ENCODE measurements at regions not wholly inside any gene's neighbourhood (a gene's known extent, or its start where the extent isn't known, plus 50 kb on each side); places are given as distances from the start of the nearest gene placed in this dataset.

DNA sequence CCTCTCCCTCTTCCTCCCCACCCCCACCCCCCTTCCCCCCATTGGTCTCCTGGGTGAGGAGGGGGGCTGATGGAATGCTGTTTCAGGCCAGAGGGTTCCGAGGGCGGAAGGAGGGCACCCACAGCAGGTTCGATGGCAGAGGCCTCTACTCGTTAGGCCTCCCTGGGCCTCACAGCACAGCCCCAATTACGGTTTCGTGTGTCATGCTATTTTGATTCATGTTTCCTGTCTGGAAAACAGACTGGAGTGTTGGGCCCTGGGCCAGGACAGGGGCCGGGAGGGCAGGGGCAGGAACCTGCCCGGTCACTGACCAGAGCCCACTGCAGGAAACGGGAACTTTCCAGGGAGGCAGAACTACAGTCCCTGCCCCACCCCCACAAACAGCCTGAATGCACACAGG, 138.2 kb downstream of the C16orf95 start:
- TF ChIP-seq POLR2AphosphoS5 (IDR thresholded peaks at IDR 0.05; ENCODE audit: low read depth, low read length) (no peak), SIN3A (IDR thresholded peaks at IDR 0.05; ENCODE audit: borderline replicate concordance, insufficient read depth, low read length) (no peak), TAF1 (IDR thresholded peaks at IDR 0.05; ENCODE audit: borderline replicate concordance, insufficient read depth, low read length) (no peak), FOXP2 (optimal IDR thresholded peaks at IDR 0.05; ENCODE audit: borderline replicate concordance, extremely low read depth, extremely low read length, insufficient read depth) (peak; percentile 18)
- TF ChIP-seq, protein P1, sequence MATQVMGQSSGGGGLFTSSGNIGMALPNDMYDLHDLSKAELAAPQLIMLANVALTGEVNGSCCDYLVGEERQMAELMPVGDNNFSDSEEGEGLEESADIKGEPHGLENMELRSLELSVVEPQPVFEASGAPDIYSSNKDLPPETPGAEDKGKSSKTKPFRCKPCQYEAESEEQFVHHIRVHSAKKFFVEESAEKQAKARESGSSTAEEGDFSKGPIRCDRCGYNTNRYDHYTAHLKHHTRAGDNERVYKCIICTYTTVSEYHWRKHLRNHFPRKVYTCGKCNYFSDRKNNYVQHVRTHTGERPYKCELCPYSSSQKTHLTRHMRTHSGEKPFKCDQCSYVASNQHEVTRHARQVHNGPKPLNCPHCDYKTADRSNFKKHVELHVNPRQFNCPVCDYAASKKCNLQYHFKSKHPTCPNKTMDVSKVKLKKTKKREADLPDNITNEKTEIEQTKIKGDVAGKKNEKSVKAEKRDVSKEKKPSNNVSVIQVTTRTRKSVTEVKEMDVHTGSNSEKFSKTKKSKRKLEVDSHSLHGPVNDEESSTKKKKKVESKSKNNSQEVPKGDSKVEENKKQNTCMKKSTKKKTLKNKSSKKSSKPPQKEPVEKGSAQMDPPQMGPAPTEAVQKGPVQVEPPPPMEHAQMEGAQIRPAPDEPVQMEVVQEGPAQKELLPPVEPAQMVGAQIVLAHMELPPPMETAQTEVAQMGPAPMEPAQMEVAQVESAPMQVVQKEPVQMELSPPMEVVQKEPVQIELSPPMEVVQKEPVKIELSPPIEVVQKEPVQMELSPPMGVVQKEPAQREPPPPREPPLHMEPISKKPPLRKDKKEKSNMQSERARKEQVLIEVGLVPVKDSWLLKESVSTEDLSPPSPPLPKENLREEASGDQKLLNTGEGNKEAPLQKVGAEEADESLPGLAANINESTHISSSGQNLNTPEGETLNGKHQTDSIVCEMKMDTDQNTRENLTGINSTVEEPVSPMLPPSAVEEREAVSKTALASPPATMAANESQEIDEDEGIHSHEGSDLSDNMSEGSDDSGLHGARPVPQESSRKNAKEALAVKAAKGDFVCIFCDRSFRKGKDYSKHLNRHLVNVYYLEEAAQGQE (IDR thresholded peaks at IDR 0.05; ENCODE audit: insufficient read depth in 1 of 2, low read depth in 2 of 2, low read length in 2 of 2) = peak in 1 of 2 experiments; percentile 34; a peak in 1 of 4 replicates
